PC-3 (cell line): ENCODE measurements at regions not wholly inside any gene's neighbourhood (a gene's known extent, or its start where the extent isn't known, plus 50 kb on each side); places are given as distances from the start of the nearest gene placed in this dataset.

Experiments
- CTCF ChIP-seq: fragments of 300-600 bp; sonication (generic); conservative IDR thresholded peaks from 2 replicates; pipeline ENCODE4 v1.5.1; 2017; ENCODE audit warnings: antibody characterized with exemption, low read depth, mild to moderate bottlenecking, low read length
- EZH2phosphoT487 ChIP-seq: fragments of 300-600 bp; sonication (generic); IDR thresholded peaks from 2 replicates; pipeline ENCODE4 v1.6.1; 2018; ENCODE audit warnings: mild to moderate bottlenecking, antibody characterized with exemption, low read length, borderline replicate concordance

GRCh38 chr2:181266614-181267013, 190.6 kb upstream of the ITGA4 start:
- TF ChIP-seq CTCF (no peak), EZH2phosphoT487 (no peak)
